GM12892 (cell line): ENCODE measurements at regions not wholly inside any gene's neighbourhood (a gene's known extent, or its start where the extent isn't known, plus 50 kb on each side); places are given as distances from the start of the nearest gene placed in this dataset.
A peak's percentile ranks its signal among the peaks of the same experiment; 100 is the strongest.

Experiments used
- DNase-seq: peaks from one replicate; pipeline ENCODE4 v3.0.0; 2011; ENCODE audit not compliant: insufficient read length
- FAIRE-seq: peaks from 2 replicates; lab custom pipeline; 2011; peaks lifted over from hg19 to GRCh38; lab: Jason Lieb, UNC
- POLR2A ChIP-seq: IDR thresholded peaks from 2 replicates; pipeline ENCODE4 v1.6.1; 2011; ENCODE audit warnings: low read depth, low read length, control low read depth
- POLR2AphosphoS5 ChIP-seq: IDR thresholded peaks from 2 replicates; pipeline ENCODE4 v1.6.1; 2011; ENCODE audit warnings: low read depth, low read length, control low read depth
- TAF1 ChIP-seq: IDR thresholded peaks from 2 replicates; pipeline ENCODE4 v1.6.1; 2011; ENCODE audit warnings: low read depth, mild to moderate bottlenecking, control low read depth, low read length, borderline replicate concordance

DNA sequence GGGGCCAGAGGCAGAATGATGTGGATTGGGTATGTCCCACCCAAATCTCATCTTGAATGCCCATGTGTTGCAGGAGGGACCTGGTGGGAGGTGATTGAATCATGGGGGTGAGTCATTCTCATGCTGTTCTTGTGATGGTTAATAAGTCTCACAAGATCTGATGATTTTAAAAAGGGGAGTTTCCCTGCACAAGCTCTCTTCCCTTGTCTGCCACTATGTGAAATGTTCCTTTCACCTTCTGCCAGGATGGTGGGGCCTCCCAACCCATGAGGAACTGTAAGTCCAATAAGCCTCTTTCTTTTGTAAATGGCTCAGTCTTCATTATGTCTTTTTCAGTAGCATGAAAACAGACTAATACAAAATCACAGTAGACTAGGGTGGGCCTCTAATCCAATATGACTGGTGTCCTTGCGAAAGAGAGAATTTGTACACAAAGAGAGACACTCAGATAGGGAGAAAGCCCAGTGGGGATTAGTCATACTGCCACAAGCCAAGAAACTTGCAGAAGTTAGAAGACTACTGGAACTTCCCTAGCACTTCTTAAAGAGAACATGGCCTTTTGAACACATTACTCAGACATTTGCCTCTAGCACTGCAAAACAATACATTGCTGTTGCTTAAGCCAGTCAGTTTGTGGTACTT is 68.4 kb downstream of the ANXA1 start:
- DNase-seq (no peak), FAIRE-seq (no peak)
- TF ChIP-seq TAF1 (no peak), POLR2AphosphoS5 (no peak), POLR2A (no peak)

DNA sequence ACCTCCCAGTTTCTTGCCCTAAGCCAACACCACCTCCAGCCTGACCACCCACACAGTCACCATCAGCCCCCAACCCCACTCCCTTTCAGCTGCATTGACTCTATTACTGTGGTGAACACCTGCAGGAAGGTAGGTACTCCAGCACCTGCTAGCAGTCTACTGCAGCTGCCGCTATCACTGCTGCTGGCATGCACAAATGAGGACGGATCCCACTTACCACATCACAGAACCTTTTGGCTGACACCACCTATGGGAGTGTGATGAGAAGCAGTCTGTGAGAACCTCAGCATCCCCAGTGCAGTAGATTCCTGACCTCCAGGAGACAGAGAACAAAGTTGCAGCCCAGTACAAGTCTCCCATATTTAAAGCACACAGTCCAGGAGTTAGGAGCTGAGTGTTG is 71.9 kb downstream of the ANXA1 start:
- no peak for TF ChIP-seq POLR2A
- TF ChIP-seq TAF1: no peak
- TF ChIP-seq POLR2AphosphoS5: no peak
- FAIRE-seq (no peak), DNase-seq (no peak)

DNA sequence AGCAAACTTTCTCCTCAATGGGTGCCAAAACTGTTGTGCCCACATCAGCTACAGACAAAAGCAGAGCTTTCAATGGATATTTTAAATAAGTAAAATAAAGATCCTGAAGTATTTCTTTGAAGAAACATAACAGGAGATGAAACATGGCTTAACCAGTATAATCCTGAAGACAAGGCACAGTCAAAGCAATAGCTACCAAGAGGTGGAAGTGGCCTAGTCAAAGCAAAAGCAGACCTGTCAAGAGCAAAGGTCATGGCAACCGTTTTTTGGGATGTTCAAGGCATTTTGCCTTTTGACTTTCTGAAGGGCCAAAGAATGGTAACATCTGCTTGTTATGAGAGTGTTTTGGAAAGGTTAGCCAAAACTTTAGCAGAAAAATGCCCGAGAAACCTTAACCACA is 77.9 kb downstream of the ANXA1 start:
- peak; percentile 54 for FAIRE-seq
- no peak for TF ChIP-seq POLR2AphosphoS5
- TF ChIP-seq POLR2A: no peak
- TF ChIP-seq TAF1: no peak

DNA sequence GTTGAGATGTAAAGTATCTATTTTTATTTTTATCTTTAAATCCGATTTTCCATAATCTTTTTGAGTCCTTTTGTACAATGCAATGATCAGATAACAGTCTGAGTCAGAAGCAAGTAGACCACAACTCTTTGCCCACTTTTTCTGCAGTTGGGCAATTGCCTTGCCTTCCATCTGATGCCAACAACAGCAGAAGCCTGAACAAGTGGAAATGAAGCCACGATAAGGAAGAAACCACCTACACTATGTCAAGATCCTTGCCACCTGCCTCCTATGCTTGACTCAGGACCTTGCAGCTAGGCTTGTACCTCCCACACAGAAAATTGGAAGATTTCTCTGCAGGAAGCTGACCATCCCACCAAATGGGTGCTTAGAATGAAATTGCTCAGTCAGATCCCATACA is 78.6 kb downstream of the ANXA1 start:
- DNase-seq (no peak), FAIRE-seq (no peak)
- no peak for TF ChIP-seq POLR2AphosphoS5
- TF ChIP-seq POLR2A: no peak
- TF ChIP-seq TAF1: no peak

More for the DNA sequence above, 77.9 kb downstream of the ANXA1 start:
- no peak for DNase-seq

DNA sequence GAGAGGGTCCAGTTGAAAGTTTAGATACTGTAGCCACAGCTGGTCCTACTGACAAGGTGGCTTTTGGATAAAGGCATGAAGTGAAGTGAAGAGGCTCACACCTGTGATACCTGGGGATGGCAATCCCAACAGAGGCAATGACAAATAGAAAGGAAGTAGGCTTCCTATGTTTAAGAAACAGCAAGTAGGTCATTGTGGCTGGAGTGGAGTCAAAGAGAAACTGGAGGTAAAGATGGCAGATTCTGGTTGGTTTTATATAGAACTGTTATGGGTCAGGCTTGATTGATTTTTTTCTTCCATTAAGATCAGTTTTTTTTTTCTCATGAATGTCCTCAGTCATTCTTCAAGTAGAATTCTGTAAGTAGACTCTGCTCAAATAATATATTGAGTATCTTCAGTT is 79.5 kb downstream of the ANXA1 start:
- TF ChIP-seq TAF1: no peak
- no peak for TF ChIP-seq POLR2A
- no peak for TF ChIP-seq POLR2AphosphoS5
- no peak for DNase-seq
- no peak for FAIRE-seq

DNA sequence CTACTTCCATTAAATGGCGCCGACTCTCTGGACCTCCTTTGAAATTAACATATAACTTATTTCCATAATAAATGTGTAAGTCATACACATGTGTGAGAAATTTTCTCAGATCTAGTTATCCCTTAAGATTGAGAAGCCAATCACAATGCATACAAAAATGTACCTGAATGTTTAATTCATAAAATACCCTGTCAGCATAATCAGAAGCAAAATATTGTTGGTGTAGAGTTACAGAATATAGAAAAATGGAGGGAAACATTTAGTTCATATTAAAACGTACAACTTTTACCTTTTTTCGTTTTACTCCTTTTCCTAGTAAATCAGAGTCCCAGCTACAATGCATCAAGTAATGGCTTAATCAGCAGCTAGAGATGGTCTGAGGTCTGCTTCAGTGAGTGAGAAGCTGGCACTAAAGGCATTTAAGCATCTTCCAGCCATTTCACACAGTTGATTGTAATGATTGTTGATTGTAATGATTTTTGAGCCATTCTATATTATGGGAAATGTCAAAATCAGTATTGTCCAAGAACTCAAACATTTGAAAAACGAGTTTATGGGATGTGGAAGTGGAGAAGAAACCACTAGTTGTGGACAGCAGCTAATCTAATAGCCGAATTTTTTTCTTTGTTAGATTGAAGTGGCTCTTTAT is 81.8 kb downstream of the ANXA1 start:
- no peak for DNase-seq
- TF ChIP-seq TAF1 (no peak), POLR2AphosphoS5 (no peak), POLR2A (no peak)
- no peak for FAIRE-seq

DNA sequence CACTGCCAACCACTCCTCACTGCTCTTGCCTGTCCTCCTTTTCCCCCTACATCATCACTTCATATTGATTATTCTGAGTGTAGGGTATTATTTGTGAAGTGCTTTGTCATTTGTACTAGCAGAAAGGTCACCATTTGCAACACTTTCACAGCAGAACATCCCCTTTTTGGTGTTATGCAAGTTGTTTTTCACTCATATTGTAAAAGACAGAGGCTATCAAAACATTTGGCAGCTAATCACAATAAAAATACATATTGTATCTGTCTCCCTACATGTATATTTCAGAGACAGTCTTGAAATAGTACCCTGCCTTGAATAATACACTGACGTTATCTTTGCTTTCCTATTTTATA is 82.3 kb downstream of the ANXA1 start:
- FAIRE-seq (no peak), DNase-seq (no peak)
- TF ChIP-seq POLR2A: no peak
- no peak for TF ChIP-seq TAF1
- TF ChIP-seq POLR2AphosphoS5: no peak

DNA sequence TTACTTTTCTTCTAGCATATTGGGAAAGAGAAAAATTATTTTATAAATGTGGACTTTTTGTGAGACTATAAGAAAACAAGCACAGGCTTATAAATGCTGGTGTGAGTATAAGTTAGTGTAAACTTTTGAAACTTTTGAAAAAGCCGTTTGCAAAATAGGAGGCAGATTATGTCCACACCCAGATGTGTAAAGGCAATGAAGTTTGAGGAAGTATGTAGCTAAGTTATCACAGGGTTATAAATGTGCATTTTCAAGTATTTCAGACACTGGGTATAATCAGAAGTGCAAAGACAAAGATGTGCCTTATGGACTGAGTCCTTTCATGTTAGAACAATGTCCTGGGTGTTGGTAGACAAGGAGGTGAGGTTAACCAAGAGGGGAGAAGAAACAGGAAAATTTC is 85.5 kb downstream of the ANXA1 start:
- DNase-seq: no peak

DNA sequence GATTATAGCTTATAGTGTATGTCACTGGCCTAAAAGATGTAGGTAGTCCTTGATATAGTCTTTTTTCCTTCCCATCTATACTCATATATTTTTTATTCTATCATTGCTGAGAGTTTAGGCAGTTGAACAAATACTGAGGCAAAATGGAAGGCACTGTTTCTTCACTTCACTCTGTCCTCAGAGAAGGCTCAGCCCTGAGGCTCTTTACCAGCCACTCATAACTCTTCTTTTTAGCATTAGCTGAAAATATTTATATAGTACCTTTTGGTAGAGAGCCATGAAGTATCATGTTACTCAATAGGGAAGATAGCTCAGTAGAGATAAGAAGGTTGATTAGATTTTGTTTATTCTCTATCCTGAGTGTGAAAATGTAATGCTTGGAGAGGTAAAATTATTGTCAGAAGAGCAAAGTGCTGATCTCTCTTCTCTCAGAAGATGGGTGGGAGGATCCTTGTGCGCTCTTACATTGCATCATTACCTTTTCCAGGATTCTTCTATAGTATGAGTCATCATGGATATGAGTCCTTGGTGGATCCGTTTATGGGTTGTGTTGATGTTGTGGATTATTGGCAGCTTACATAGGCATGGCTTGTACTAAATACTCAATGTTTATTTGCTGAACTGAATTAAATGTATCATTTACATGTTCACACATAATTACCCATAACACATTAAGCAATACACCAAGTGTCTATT is 88.1 kb downstream of the ANXA1 start:
- no peak for DNase-seq

More for the DNA sequence above, 85.5 kb downstream of the ANXA1 start:
- FAIRE-seq: no peak
- no peak for TF ChIP-seq POLR2A
- TF ChIP-seq TAF1: no peak
- TF ChIP-seq POLR2AphosphoS5: no peak

DNA sequence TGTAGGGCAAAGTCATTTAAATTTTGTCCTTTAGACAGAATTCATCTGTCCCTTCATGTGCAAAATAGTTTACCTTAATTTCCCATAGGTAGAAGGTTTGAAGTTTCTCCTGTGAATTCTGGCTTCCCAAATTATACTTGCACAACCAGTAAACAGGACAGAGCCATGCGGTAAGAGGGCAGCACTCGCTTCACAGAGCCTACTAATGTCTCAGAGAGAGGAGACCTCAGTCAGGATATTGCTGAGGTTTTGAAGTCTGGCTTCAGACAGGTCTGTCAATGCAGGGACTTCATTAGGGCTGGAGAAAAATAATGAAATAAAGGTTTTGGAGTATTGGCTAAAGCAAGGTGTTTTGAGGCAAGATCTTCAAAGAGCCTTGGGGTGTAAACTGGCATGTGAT is 91.4 kb downstream of the ANXA1 start:
- no peak for FAIRE-seq

More for the DNA sequence above, 88.1 kb downstream of the ANXA1 start:
- FAIRE-seq: no peak
- no peak for TF ChIP-seq TAF1
- no peak for TF ChIP-seq POLR2AphosphoS5
- TF ChIP-seq POLR2A: no peak

DNA sequence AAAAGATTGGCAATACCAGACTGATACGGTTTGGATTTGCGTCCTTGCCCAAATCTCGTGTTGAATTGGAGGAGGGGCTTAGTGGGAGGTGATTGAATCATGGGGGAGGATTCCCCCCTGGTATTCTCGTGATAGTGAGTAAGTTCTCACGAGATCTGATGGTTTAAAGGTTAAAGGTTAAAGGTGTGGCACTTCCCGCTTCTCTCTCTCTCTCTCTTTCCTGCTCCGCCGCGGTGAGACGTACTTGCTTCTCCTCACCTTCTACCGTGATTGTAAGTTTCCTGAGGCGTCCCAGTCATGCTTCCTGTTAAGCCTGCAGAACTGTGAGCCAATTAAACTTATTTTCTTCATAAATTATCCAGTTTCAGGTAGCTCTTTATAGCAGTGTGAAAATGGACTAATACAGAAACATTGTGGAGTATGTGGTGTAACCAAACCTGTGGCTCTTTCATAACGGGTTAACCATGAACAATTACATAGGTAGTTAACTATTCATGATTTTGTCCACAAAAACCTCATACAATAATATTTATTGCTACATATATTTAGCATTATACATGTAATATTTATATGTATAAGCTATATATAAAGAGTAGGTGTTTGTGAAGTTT is 107.5 kb downstream of the ANXA1 start:
- DNase-seq (no peak), FAIRE-seq (no peak)
- TF ChIP-seq POLR2A (no peak), POLR2AphosphoS5 (no peak)

More for the DNA sequence above, 91.4 kb downstream of the ANXA1 start:
- DNase-seq: no peak
- TF ChIP-seq POLR2AphosphoS5 (no peak), TAF1 (no peak), POLR2A (no peak)

DNA sequence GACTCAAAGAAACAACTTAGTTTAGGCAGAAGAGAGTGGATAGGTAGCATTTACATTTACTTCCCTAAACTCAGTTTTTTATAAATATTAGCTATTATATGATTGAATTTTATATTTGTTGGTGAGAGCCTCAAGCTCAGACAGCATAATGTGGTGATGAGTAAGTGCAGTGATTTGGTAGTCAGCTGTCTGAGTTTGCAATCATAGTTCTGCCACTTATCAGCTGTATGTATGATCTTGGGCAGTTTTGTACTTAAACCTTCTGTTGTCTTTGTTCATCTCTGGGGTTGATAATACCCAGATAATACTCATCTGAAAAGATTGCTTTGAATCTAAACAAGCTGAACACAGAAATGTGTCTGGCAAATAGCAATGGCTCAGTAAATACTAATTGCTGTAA is 108.8 kb downstream of the ANXA1 start:
- TF ChIP-seq POLR2AphosphoS5 (no peak), POLR2A (no peak), TAF1 (no peak)
- no peak for FAIRE-seq
- DNase-seq: no peak
